ENCODE measurements at regions not wholly inside any gene's neighbourhood (a gene's known extent, or its start where the extent isn't known, plus 50 kb on each side); places are given as distances from the start of the nearest gene placed in this dataset.

DNA sequence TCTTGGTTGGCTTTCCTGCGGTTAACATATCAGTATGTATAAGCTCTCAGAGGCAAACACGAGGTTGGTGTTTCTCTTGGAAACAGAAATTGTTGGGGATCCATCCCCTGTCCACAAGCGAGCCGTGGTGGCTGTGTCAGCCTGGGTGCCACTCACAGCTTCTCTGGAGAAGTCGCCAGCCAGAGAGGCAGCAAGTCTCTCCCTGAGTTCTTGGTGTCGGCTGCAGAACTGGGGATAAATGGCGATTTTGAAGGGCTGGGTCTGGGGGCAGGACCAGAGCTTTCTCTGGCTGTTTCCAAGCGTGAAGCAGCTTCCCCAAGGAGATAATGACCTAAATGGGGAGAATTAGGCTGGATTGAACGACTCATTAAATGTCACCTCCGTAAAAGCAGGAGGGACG is 335.3 kb downstream of the GLRX3 start:
- H3K27me3 ChIP-seq (replicated peaks in 1 of 2; ENCODE audit: control insufficient read depth in 2 of 2, extremely low read depth in 1 of 2, insufficient read depth in 2 of 2, low read length in 1 of 2) = peaks cover 0 to 5% of the 10 kb centered on the region in 2 experiments
- no peaks in the 10 kb centered on the region for H3K27me3 Mint-ChIP-seq
- H3K27ac ChIP-seq (ENCODE audit: low read length) = no peak overlapping the region
- WGBS (ENCODE audit: insufficient coverage) = 83% methylated on average over 8 of the region's 11 CpGs
- DNase-seq = no peak
- H3K4me3 Mint-ChIP-seq = no peak overlapping the region
- POLR2A ChIA-PET = no interaction called here
- CTCF ChIA-PET = interaction anchor here in 1 of 2 donors (0.5 kb wide), 1 partner anchor 827 kb away, joined by 3 read pairs; no protein-coding TSS in a partner anchor
- no peaks in the 10 kb centered on the region for H3K4me1 ChIP-seq (ENCODE audit: control insufficient read depth in 1 of 2, extremely low read depth in 1 of 2, insufficient read depth in 2 of 2, low read length in 2 of 2)
- peaks cover 14 to 25% (median 16%) of the 10 kb centered on the region in 3 donors for H3K9me3 Mint-ChIP-seq
- no peaks in the 10 kb centered on the region for H3K36me3 Mint-ChIP-seq
- H3K4me1 Mint-ChIP-seq = no peaks in the 10 kb centered on the region
- no peaks in the 10 kb centered on the region for H3K36me3 ChIP-seq (ENCODE audit: control insufficient read depth in 2 of 2, extremely low read depth in 1 of 2, insufficient read depth in 1 of 2, low read length in 1 of 2)
- no peak for ATAC-seq (replicated peaks in 1 of 4)
- H3K27ac Mint-ChIP-seq = no peak overlapping the region
- H3K9me3 ChIP-seq = no peaks in the 10 kb centered on the region
- H3K4me3 ChIP-seq (ENCODE audit: control insufficient read depth in 1 of 2, extremely low read depth in 1 of 2, low read length in 1 of 2) = no peak overlapping the region

DNA sequence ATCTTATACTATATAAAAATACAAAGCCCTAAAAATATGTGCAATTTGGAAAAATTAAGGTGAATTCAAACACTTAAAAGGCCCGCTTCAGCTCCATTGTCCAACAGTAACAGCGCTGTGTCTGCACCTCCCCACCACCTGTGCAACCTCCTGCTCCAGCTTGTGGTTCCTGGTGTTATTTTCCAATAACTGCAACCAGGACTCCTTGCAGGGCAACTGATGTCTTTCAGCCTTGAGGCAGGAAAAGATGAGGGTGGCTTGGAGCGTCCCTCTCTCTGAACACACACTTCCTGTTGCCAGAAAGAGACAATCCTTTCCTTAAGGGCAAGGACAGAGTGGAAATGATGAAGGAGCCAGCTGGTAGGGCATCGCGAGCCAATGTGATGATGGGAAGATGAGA is 336.0 kb downstream of the GLRX3 start:
- DNase-seq (no peak), ATAC-seq (replicated peaks in 1 of 4) (no peak)
- Histone ChIP-seq H3K27ac (ENCODE audit: low read length) (no peak overlapping the region), H3K9me3 (no peaks in the 10 kb centered on the region), H3K36me3 (ENCODE audit: control insufficient read depth in 2 of 2, extremely low read depth in 1 of 2, insufficient read depth in 1 of 2, low read length in 1 of 2) (no peaks in the 10 kb centered on the region), H3K27me3 (replicated peaks in 1 of 2; ENCODE audit: control insufficient read depth in 2 of 2, extremely low read depth in 1 of 2, insufficient read depth in 2 of 2, low read length in 1 of 2) (peaks cover 0 to 10% of the 10 kb centered on the region in 2 experiments), H3K4me1 (ENCODE audit: control insufficient read depth in 1 of 2, extremely low read depth in 1 of 2, insufficient read depth in 2 of 2, low read length in 2 of 2) (no peaks in the 10 kb centered on the region), H3K4me3 (ENCODE audit: control insufficient read depth in 1 of 2, extremely low read depth in 1 of 2, low read length in 1 of 2) (no peak overlapping the region)
- Mint-ChIP-seq H3K36me3 (no peaks in the 10 kb centered on the region), H3K27me3 (no peaks in the 10 kb centered on the region), H3K27ac (no peak overlapping the region), H3K4me1 (no peaks in the 10 kb centered on the region), H3K9me3 (peaks cover 9 to 21% (median 13%) of the 10 kb centered on the region in 3 donors), H3K4me3 (no peak overlapping the region)
- ChIA-PET CTCF (no interaction called here), POLR2A (interaction anchor here in 1 of 2 donors (0.7 kb wide), 1 partner anchor 94 kb away, joined by 3 read pairs; no protein-coding TSS in a partner anchor)
- 72% methylated on average over 2 of the region's 5 CpGs for WGBS (ENCODE audit: insufficient coverage)

DNA sequence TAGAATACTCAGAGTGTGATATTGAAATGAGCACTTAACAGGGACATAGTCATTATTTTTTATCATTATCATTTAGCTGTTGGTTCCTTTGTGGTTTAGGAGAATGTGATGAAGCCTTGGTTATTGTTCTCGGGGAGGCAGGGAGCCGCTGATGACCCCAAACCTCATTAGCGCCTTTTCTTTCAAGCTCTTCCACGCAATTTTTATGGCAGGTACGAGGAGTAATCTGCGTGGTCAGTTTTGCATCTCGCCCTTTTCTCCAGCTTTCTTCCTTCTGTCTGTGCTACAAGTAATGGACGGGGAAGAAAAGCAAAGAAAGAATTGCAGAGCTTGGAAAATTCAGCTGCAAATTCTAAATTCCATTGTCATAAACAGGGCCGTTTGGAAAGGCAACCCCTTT is 338.4 kb downstream of the GLRX3 start:
- no peaks in the 10 kb centered on the region for H3K27me3 Mint-ChIP-seq
- no peaks in the 10 kb centered on the region for H3K4me1 Mint-ChIP-seq
- ChIA-PET POLR2A (no interaction called here), CTCF (no interaction called here)
- H3K36me3 ChIP-seq (ENCODE audit: control insufficient read depth in 2 of 2, extremely low read depth in 1 of 2, insufficient read depth in 1 of 2, low read length in 1 of 2) = no peaks in the 10 kb centered on the region
- H3K9me3 Mint-ChIP-seq = peaks cover 2 to 3% (median 2%) of the 10 kb centered on the region in 3 donors
- H3K9me3 ChIP-seq = no peaks in the 10 kb centered on the region
- no peak overlapping the region for H3K27ac ChIP-seq (ENCODE audit: low read length)
- H3K36me3 Mint-ChIP-seq = no peaks in the 10 kb centered on the region
- ATAC-seq (replicated peaks in 1 of 4) = no peak
- 70% methylated on average over 7 of the region's 9 CpGs for WGBS (ENCODE audit: insufficient coverage)
- no peak overlapping the region for H3K27ac Mint-ChIP-seq
- no peak overlapping the region for H3K4me3 Mint-ChIP-seq
- H3K27me3 ChIP-seq (replicated peaks in 1 of 2; ENCODE audit: control insufficient read depth in 2 of 2, extremely low read depth in 1 of 2, insufficient read depth in 2 of 2, low read length in 1 of 2) = peaks cover 0 to 10% of the 10 kb centered on the region in 2 experiments
- no peaks in the 10 kb centered on the region for H3K4me1 ChIP-seq (ENCODE audit: control insufficient read depth in 1 of 2, extremely low read depth in 1 of 2, insufficient read depth in 2 of 2, low read length in 2 of 2)
- H3K4me3 ChIP-seq (ENCODE audit: control insufficient read depth in 1 of 2, extremely low read depth in 1 of 2, low read length in 1 of 2) = no peak overlapping the region
- no peak for DNase-seq

DNA sequence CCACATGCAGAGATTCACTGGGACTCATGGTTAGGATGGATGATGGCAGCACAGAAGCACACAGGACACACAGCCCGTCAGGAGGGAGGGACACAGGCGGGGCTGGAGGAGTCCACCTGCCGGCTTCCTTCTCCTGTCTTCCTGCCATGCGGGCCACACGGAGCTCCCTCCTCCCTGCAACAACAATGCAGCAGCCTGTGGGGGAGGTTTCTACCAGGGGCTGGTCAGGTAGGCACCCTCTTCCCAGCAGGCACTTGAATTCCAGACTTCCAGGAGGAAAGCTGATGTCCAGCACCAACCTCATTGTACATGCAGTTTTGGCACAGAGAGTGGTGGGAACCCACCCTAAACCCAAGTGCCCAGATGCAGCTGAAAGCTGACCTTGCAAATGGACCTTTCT is 341.2 kb downstream of the GLRX3 start:
- ChIA-PET CTCF (no interaction called here), POLR2A (no interaction called here)
- Mint-ChIP-seq H3K4me1 (no peaks in the 10 kb centered on the region), H3K9me3 (no peaks in the 10 kb centered on the region), H3K36me3 (no peaks in the 10 kb centered on the region), H3K27me3 (no peaks in the 10 kb centered on the region), H3K27ac (no peak overlapping the region), H3K4me3 (no peak overlapping the region)
- DNase-seq (no peak), ATAC-seq (replicated peaks in 1 of 4) (no peak)
- WGBS (ENCODE audit: insufficient coverage) = no CpG with 5 or more reads among the region's 5 CpGs
- Histone ChIP-seq H3K4me3 (ENCODE audit: control insufficient read depth in 1 of 2, extremely low read depth in 1 of 2, low read length in 1 of 2) (no peak overlapping the region), H3K4me1 (ENCODE audit: control insufficient read depth in 1 of 2, extremely low read depth in 1 of 2, insufficient read depth in 2 of 2, low read length in 2 of 2) (no peaks in the 10 kb centered on the region), H3K9me3 (no peaks in the 10 kb centered on the region), H3K27me3 (replicated peaks in 1 of 2; ENCODE audit: control insufficient read depth in 2 of 2, extremely low read depth in 1 of 2, insufficient read depth in 2 of 2, low read length in 1 of 2) (peaks cover 0 to 6% of the 10 kb centered on the region in 2 experiments), H3K36me3 (ENCODE audit: control insufficient read depth in 2 of 2, extremely low read depth in 1 of 2, insufficient read depth in 1 of 2, low read length in 1 of 2) (no peaks in the 10 kb centered on the region), H3K27ac (ENCODE audit: low read length) (no peak overlapping the region)

DNA sequence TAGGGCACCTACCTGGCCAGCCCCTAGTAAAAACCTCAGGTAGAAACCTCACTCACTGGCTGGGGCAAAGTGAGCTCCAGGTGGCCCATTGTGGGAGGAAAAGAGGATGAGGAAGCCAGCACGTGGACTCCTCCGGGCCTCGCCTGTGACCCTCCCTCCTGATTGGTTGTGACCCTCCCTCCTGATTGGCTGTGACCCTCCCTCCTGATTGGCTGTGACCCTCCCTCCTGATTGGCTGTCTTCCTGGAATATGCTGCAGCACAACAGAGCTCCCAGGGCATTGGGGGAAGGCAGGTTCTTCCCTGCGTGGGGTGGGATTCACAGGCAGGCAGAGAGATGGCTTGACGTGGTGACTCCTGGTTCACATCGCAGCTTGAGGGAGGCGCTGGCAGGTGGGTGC is 343.0 kb downstream of the GLRX3 start:
- Mint-ChIP-seq H3K36me3 (no peaks in the 10 kb centered on the region), H3K27ac (no peak overlapping the region), H3K4me1 (no peaks in the 10 kb centered on the region), H3K4me3 (no peak overlapping the region), H3K27me3 (no peaks in the 10 kb centered on the region), H3K9me3 (no peaks in the 10 kb centered on the region)
- Histone ChIP-seq H3K4me3 (ENCODE audit: control insufficient read depth in 1 of 2, extremely low read depth in 1 of 2, low read length in 1 of 2) (no peak overlapping the region), H3K9me3 (no peaks in the 10 kb centered on the region), H3K27ac (ENCODE audit: low read length) (no peak overlapping the region), H3K4me1 (ENCODE audit: control insufficient read depth in 1 of 2, extremely low read depth in 1 of 2, insufficient read depth in 2 of 2, low read length in 2 of 2) (no peaks in the 10 kb centered on the region), H3K27me3 (replicated peaks in 1 of 2; ENCODE audit: control insufficient read depth in 2 of 2, extremely low read depth in 1 of 2, insufficient read depth in 2 of 2, low read length in 1 of 2) (peaks cover 0 to 6% of the 10 kb centered on the region in 2 experiments), H3K36me3 (ENCODE audit: control insufficient read depth in 2 of 2, extremely low read depth in 1 of 2, insufficient read depth in 1 of 2, low read length in 1 of 2) (no peaks in the 10 kb centered on the region)
- CTCF ChIA-PET = interaction anchor here in 1 of 2 donors (0.9 kb wide), 1 partner anchor 381 kb away, joined by 3 read pairs; no protein-coding TSS in a partner anchor
- DNase-seq (no peak), ATAC-seq (replicated peaks in 1 of 4) (no peak)
- POLR2A ChIA-PET = no interaction called here
- WGBS (ENCODE audit: insufficient coverage) = 79% methylated on average over 7 of the region's 7 CpGs

DNA sequence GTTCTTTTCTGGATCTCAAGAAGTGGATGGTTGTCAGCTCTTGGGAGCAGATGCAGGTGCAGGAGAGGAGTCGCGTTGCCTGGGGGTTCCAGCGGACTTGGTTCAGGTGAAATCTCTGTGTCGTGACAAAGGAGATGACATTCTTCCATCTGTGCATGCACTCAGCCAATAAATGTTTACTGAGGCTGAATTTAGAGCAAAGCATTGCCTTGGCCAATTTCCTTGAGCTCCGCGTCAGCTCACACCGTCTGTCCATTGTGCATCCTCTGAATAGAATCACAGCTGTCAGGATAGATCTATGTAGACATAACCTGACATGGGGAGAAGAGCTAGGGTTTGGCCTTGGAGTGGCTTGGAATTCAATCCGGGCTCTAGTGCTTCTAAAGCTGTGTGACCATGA is 343.7 kb downstream of the GLRX3 start:
- ATAC-seq (replicated peaks in 1 of 4) = no peak
- H3K36me3 Mint-ChIP-seq = no peaks in the 10 kb centered on the region
- no peak overlapping the region for H3K27ac ChIP-seq (ENCODE audit: low read length)
- DNase-seq = no peak
- no peak overlapping the region for H3K4me3 ChIP-seq (ENCODE audit: control insufficient read depth in 1 of 2, extremely low read depth in 1 of 2, low read length in 1 of 2)
- no peak overlapping the region for H3K27ac Mint-ChIP-seq
- 88% methylated on average over 8 of the region's 8 CpGs for WGBS (ENCODE audit: insufficient coverage)
- H3K9me3 ChIP-seq = no peaks in the 10 kb centered on the region
- no peaks in the 10 kb centered on the region for H3K36me3 ChIP-seq (ENCODE audit: control insufficient read depth in 2 of 2, extremely low read depth in 1 of 2, insufficient read depth in 1 of 2, low read length in 1 of 2)
- H3K9me3 Mint-ChIP-seq = no peaks in the 10 kb centered on the region
- peaks cover 0 to 6% of the 10 kb centered on the region in 2 experiments for H3K27me3 ChIP-seq (replicated peaks in 1 of 2; ENCODE audit: control insufficient read depth in 2 of 2, extremely low read depth in 1 of 2, insufficient read depth in 2 of 2, low read length in 1 of 2)
- H3K27me3 Mint-ChIP-seq = no peaks in the 10 kb centered on the region
- H3K4me1 Mint-ChIP-seq = no peaks in the 10 kb centered on the region
- ChIA-PET CTCF (no interaction called here), POLR2A (no interaction called here)
- no peak overlapping the region for H3K4me3 Mint-ChIP-seq
- H3K4me1 ChIP-seq (ENCODE audit: control insufficient read depth in 1 of 2, extremely low read depth in 1 of 2, insufficient read depth in 2 of 2, low read length in 2 of 2) = no peaks in the 10 kb centered on the region

DNA sequence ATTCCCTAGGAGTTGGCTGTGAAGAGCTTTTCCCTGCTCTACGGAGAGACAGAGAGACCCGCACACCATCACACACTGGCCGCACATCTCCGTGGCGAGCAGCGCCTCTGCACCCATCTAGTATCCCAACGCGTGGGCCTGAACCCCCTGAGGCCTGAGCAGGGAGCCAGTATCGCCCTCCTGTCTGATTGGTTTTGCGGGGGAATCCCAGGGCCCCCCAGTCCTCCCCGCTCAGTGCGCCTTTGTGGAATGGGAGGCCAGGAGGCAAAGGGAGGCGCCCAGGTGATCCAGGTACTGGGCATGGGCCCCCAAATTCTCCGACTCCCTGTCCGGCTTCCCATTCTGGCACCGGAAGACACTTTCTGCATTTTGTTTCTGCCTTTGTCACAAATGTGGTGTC is 344.3 kb downstream of the GLRX3 start:
- WGBS (ENCODE audit: insufficient coverage) = 95% methylated on average over 16 of the region's 16 CpGs
- DNase-seq = no peak
- no peak overlapping the region for H3K4me3 ChIP-seq (ENCODE audit: control insufficient read depth in 1 of 2, extremely low read depth in 1 of 2, low read length in 1 of 2)
- no peaks in the 10 kb centered on the region for H3K36me3 ChIP-seq (ENCODE audit: control insufficient read depth in 2 of 2, extremely low read depth in 1 of 2, insufficient read depth in 1 of 2, low read length in 1 of 2)
- no peak overlapping the region for H3K27ac ChIP-seq (ENCODE audit: low read length)
- Mint-ChIP-seq H3K9me3 (no peaks in the 10 kb centered on the region), H3K36me3 (no peaks in the 10 kb centered on the region), H3K4me3 (no peak overlapping the region), H3K27ac (no peak overlapping the region), H3K27me3 (no peaks in the 10 kb centered on the region), H3K4me1 (no peaks in the 10 kb centered on the region)
- H3K27me3 ChIP-seq (replicated peaks in 1 of 2; ENCODE audit: control insufficient read depth in 2 of 2, extremely low read depth in 1 of 2, insufficient read depth in 2 of 2, low read length in 1 of 2) = peaks cover 0 to 6% of the 10 kb centered on the region in 2 experiments
- ATAC-seq (replicated peaks in 1 of 4) = no peak
- POLR2A ChIA-PET = no interaction called here
- H3K9me3 ChIP-seq = no peaks in the 10 kb centered on the region
- H3K4me1 ChIP-seq (ENCODE audit: control insufficient read depth in 1 of 2, extremely low read depth in 1 of 2, insufficient read depth in 2 of 2, low read length in 2 of 2) = no peaks in the 10 kb centered on the region
- CTCF ChIA-PET = no interaction called here

Data from T-cell (primary cell).